OCI-LY3 (cell line): ENCODE measurements at regions not wholly inside any gene's neighbourhood (a gene's known extent, or its start where the extent isn't known, plus 50 kb on each side); places are given as distances from the start of the nearest gene placed in this dataset.

Experiments used
- CTCF ChIP-seq: fragments of 200-600, 300-600 bp; sonication (generic); IDR thresholded peaks from 2 replicates; pipeline ENCODE4 v1.5.1; 2014; ENCODE audit warnings: antibody characterized with exemption, low read length, low read depth
- EZH2phosphoT487 ChIP-seq: fragments of 200-600 bp; shearing (Covaris generic); IDR thresholded peaks from 2 replicates; pipeline ENCODE4 v1.6.1; 2018; ENCODE audit warnings: antibody characterized with exemption, mixed run types, low read depth

- TF ChIP-seq CTCF, result no peak
- TF ChIP-seq EZH2phosphoT487, result no peak
Observed at GRCh38 chr7:80977751-80978150, 58.9 kb upstream of the SEMA3C start.
